Urothelium cell line (cell line): ENCODE measurements at regions not wholly inside any gene's neighbourhood (a gene's known extent, or its start where the extent isn't known, plus 50 kb on each side); places are given as distances from the start of the nearest gene placed in this dataset.
"Not testable (repeated sequence)": the region's sequence is repeated elsewhere in the genome, so short reads cannot be mapped to it uniquely, and the experiment has no call there.

Source experiments
- DNase-seq: peaks from one replicate; pipeline ENCODE4 v3.0.0; 2011; ENCODE audit warnings: low spot score, mixed read lengths
- FAIRE-seq: peaks from 2 replicates; lab custom pipeline; 2011; peaks lifted over from hg19 to GRCh38; lab: Jason Lieb, UNC

- no peak for FAIRE-seq
- peak; percentile 36 for DNase-seq
Measured at GRCh38 chr5:96483878-96484277, 50.8 kb upstream of the PCSK1 start.

GRCh38 chr5:96487859-96488258 is 54.8 kb upstream of the PCSK1 start:
- FAIRE-seq (no peak), DNase-seq (no peak)

- FAIRE-seq (no peak), DNase-seq (no peak)
Measured at GRCh38 chr5:96489532-96489931, 56.5 kb upstream of the PCSK1 start.

- FAIRE-seq: no peak
- DNase-seq: no peak
Measured at GRCh38 chr5:96492459-96493047, 59.5 kb upstream of the PCSK1 start.

GRCh38 chr5:96493219-96493790 is 60.3 kb upstream of the PCSK1 start:
- DNase-seq: no peak
- no peak for FAIRE-seq

GRCh38 chr5:96495412-96495811 is 62.4 kb upstream of the PCSK1 start:
- FAIRE-seq, DNase-seq: not testable (repeated sequence)

GRCh38 chr5:96497027-96497426 is 64.0 kb upstream of the PCSK1 start:
- DNase-seq, FAIRE-seq: not testable (repeated sequence)

- DNase-seq: no peak
- FAIRE-seq: no peak
Measured at GRCh38 chr5:96499753-96500345, 66.8 kb upstream of the PCSK1 start.

GRCh38 chr5:96501991-96502646 is 69.1 kb upstream of the PCSK1 start:
- no peak for FAIRE-seq

GRCh38 chr5:96503501-96504236 is 70.6 kb upstream of the PCSK1 start:
- DNase-seq (no peak), FAIRE-seq (no peak)

More at GRCh38 chr5:96501991-96502646, 69.1 kb upstream of the PCSK1 start:
- no peak for DNase-seq

- FAIRE-seq (no peak), DNase-seq (no peak)
Measured at GRCh38 chr5:96506376-96506775, 73.3 kb upstream of the PCSK1 start.

GRCh38 chr5:96506866-96507527 is 73.9 kb upstream of the PCSK1 start:
- FAIRE-seq: no peak
- DNase-seq: no peak

- DNase-seq: peak; percentile 21
- FAIRE-seq: no peak
Measured at GRCh38 chr5:96509316-96509715, 76.3 kb upstream of the PCSK1 start.

GRCh38 chr5:96509721-96510350 is 76.8 kb upstream of the PCSK1 start:
- DNase-seq: peak; percentile 20
- no peak for FAIRE-seq

GRCh38 chr5:96516631-96517071 is 83.6 kb upstream of the PCSK1 start:
- DNase-seq: no peak

GRCh38 chr5:96517295-96517694 is 84.2 kb upstream of the PCSK1 start:
- no peak for FAIRE-seq
- DNase-seq: no peak

More at GRCh38 chr5:96516631-96517071, 83.6 kb upstream of the PCSK1 start:
- no peak for FAIRE-seq

- FAIRE-seq: no peak
- DNase-seq: no peak
Measured at GRCh38 chr5:96520345-96520744, 87.3 kb upstream of the PCSK1 start.

- DNase-seq: no peak
- no peak for FAIRE-seq
Measured at GRCh38 chr5:96522635-96523355, 89.7 kb upstream of the PCSK1 start.
